Activated T-helper 1 cell treated with Interleukin-2 at 50 U/mL for 16 hours (primary cell): ENCODE measurements at regions not wholly inside any gene's neighbourhood (a gene's known extent, or its start where the extent isn't known, plus 50 kb on each side); places are given as distances from the start of the nearest gene placed in this dataset.
"Not testable (repeated sequence)": the region's sequence is repeated elsewhere in the genome, so short reads cannot be mapped to it uniquely, and the experiment has no call there.

ENCODE experiments used
- DNase-seq: peaks from one replicate; pipeline ENCODE4 v3.0.0-alpha.2; 2020; ENCODE audit warnings: low read depth

DNA sequence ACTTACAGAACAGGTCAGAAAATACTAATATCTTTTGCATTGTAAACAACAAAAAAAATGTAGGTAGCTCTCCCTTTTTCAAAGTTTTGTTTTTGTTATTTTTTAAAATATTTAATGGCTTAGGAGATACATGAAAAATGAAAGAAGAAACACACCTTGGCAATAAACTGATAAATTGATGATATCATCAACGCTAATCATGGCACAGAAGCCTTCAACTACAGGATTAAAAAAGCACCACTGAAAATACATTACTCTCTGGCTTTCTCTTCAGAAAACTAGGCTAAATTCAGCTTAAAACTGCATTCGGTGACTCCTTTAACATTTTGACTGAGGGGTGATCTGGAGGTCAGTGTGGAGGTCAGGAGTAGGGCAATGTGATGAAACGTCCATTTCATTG, 1018.8 kb upstream of the FANCL start:
- DNase-seq = no peak

DNA sequence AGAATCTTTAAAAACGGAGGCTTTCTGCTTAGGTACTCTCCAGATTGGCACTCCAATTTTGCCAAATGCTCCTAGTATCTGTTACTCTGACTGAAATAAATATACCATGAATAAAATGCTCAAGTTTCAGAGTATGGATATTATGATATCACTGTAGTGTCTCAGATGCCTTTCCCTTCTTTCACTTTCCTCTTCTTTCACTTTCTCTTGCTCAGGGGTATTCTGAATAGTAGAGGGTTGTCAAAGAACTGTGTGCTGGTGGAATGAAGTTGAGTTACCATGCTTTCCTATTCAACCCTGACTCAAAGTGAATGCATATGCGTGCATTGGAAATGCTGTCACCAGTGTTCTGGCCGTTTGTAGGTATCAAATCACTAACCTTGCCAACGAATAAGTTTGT, 1015.2 kb upstream of the FANCL start:
- no peak for DNase-seq

- no peak for DNase-seq
Observed at GRCh38 chr2:59254279-59254678, 1013.2 kb upstream of the FANCL start.

DNA sequence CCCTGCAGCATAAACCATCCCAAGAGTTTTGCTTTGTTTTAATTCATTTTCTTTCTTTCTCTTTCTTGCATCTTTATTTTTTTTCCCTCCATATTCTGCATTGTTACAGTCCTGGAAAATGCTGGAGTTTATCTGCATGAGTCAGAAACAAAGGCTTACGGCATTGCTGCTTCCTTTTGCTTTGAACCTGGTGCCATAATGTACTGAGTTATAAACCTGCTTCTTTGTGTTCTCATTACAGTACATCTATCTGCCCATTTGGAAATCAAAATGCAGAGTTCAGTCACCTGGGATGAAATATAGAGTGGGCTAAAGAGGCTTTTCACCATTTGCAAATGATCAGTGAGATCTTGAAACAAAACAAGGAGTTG, 1009.2 kb upstream of the FANCL start:
- no peak for DNase-seq

GRCh38 chr2:59249441-59250306, 1008.5 kb upstream of the FANCL start:
- DNase-seq = no peak

DNA sequence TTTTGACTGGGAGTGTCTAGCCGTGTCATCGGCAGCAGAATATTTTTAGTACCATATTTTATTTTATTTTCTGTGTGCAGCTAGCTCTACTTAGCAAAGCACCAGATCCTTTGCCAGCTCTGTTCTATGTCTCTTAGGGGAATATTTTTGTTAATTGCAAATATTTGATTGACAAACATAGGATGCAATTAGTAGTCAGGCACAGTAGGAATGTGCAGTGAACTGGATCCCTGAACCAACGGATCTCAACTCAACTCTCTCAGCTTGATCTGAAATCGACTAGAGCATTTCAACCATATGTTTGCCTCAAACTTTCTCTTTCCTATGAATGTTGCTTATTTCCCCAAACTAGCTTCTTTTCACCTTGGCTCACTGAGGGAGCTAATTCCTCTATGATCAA, 998.0 kb upstream of the FANCL start:
- DNase-seq = no peak

- no peak for DNase-seq
Observed at GRCh38 chr2:59237311-59237710, 996.2 kb upstream of the FANCL start.

DNA sequence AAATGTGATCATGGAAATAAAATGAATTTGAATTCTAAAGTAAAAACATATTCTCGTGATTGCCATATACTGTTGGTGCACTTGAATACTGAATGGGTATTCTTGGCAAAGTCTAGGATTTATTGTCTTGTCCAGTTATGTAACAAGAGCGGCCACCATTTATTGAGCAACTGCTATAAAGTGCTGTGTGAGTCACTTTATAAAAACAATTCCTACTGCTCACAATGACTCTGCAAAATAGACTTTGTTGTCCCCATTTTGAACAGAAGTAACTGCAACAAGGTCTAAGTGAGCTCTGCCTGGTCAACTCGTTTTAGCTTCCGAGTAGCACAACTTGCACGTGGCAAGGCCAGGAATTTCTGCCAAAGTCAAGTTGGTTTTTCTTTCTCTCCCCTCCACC, 995.6 kb upstream of the FANCL start:
- no peak for DNase-seq

DNA sequence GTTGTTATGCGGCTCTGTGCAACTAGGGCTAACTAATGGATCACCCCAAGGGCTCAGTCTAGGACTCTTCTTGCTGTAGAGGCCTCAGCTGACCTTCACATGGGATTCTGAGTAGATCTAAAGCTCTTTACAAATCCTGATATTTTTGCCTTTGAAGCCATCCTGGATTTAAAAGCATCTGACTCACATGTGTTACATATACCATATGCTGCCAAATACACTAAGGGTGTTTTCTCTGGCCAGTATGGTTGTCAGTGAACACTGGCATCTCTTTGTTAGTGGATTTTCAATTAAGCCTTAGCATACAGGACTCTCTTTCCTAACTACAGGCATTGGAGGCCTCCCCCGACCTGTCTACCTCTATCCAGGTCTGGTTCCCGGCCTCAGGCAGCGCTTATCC, 992.8 kb upstream of the FANCL start:
- no peak for DNase-seq

GRCh38 chr2:59233448-59233847, 992.3 kb upstream of the FANCL start:
- DNase-seq = no peak

GRCh38 chr2:59232394-59233165, 991.5 kb upstream of the FANCL start:
- no peak for DNase-seq

DNA sequence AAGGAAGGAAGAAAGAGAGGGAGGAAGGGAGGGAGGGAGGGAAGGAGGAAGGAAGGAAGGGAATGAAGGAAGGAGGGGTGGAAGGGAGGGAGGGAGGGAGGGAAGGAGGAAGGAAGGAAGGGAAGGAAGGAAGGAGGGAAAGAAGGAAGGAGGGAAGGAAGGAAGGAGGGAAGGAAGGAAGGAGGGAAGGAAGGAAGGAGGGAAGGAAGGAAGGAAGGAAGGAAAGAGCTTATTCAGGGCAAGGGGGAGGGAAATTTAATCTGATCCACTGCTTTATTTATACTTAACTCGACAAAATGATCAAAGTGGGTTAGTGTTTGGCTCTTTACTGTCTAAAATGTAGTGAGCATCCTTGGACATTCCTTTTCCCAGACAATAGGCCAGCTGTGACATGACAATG, 985.2 kb upstream of the FANCL start:
- DNase-seq = not testable (repeated sequence)

DNA sequence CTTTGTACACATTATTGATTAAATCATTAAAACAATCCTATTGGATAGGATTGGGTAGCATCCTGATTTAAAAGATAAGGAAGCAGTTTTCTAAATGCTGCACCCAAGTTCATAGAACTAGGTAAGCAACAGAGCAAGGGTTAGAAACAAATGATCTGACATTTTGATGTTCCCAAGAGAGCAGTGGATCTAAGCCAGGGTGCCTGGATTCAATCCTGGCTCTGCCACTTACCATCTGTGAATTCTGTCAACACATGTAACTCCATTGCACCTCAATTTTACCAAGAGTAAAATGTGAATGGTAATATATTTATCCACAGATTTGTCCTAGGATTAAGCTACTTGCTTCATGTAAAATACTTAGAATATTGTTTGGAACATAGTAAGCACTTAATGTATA, 982.6 kb upstream of the FANCL start:
- DNase-seq = no peak

DNA sequence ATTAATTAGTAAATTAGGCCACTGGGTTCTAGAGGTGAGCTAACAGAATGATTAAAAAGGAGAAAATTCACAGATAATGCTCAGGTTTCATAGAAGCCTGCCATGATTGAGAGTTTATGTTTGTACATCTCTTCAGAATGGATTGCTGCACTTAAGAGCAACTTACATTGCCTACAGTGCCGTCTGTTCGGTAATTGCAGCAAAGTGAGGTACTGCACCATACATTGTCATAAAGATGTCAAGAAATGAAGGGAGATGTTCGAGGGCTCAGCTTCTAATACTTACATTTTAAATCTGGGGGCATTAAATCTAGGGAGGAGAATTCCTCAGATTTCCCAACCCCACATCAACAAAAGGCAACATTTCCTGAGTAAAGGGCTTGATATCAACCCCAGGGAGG, 976.2 kb upstream of the FANCL start:
- DNase-seq = no peak

DNA sequence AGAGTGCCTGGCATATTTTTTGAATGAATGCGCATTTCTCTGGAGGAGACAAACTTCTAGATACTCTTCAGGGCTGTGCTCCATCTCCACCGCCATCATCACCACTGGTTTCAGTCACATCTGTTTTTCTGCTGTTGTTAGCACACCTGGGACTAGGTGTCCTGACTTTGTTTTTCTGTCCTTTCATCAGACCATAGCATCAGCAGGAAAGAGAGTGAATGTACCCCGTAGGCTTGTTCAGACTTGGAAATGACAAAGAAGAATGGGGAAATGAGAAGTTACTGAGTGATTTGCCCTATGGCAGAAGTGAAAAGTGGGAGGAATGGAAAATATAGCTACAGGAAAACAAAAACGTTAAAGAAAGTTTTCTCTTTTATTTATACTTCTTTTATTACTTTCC, 965.2 kb upstream of the FANCL start:
- no peak for DNase-seq

GRCh38 chr2:59204040-59204439, 962.9 kb upstream of the FANCL start:
- DNase-seq = no peak

DNA sequence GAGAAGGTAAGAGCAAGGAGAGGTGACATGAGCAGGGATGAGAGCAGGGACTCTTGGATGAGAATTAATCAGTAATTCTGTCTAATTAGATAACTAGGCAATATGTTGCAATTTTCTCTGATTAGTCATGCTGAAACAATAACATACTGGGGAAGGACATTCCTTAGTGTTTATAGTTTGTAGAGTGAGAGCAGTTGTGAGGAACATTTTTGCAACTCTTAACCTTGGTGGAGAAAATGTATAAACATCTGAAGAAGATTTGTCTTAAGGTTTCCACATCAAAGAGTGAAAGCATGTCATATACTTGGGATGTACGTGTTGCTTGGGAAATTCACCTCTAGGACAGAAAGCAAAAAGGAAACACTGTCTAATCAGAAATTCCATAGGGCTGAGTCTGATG, 955.4 kb upstream of the FANCL start:
- DNase-seq = no peak

DNA sequence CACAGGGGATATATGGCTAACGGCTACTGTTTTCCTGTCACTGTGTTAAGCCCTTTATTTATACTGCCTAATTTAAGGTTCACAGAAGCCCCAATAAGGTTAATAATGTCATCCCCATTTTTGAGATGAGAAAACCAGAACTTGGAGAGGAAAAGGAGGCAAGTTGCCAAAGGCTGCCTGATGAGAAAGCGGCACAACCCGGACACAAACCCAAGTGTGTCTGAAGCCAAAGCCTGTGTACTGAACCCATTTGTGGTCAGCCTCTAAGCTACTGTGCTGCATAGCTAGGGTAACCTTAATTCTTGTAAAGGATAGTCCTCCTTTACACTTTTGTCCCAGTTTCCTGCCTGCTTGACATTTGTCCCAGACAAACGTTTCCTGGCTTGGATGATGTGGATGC, 954.7 kb upstream of the FANCL start:
- DNase-seq = no peak

DNA sequence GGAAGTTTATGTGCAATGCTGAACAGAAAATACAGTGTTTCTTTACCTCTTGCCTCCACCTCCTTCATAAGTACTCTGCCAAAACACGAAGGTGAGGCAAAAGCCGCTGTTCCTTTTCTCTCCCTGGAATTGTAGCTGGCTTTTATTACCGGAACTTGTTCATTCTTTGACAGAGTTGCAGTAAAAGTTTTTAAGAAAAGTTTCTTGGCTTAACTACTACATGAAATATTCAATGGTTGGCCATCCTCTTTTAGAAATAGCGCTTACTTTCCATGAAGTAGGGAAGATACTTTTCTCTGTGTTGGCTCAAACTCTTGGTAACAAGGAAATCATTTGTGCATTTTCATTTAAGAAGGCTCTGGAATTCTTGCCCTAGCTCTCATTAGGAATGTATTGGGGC, 950.7 kb upstream of the FANCL start:
- no peak for DNase-seq

DNA sequence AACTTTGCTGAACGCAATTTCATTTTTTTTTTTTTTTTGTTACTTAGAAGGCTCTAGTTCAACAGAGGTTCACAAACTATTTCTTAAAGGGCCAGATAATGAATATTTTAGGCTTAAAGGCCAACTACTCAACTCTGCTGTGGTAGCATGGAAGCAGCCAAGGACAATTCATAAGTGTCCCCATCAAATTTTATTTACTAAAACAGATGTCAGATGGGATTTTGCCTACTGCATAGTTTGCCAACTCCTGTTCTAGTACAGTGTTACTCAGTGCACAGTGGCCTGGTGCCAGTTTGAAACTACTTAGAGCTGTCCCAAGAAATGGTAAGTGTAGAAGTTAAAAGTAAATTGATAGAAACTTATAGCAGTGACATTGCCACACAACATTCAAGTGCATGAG, 949.4 kb upstream of the FANCL start:
- DNase-seq = no peak

- DNase-seq = no peak
Observed at GRCh38 chr2:59184276-59185020, 943.3 kb upstream of the FANCL start.

GRCh38 chr2:59183070-59183469, 941.9 kb upstream of the FANCL start:
- DNase-seq = no peak

GRCh38 chr2:59182249-59182648, 941.1 kb upstream of the FANCL start:
- no peak for DNase-seq
